Stimulated activated CD4-positive, alpha-beta T cell treated with anti-CD3 and anti-CD28 coated beads, Interleukin-1b, Interleukin-23, amount 100 ng/mL, for 4 hours (primary cell): ENCODE measurements at regions not wholly inside any gene's neighbourhood (a gene's known extent, or its start where the extent isn't known, plus 50 kb on each side); places are given as distances from the start of the nearest gene placed in this dataset.
"Not testable (repeated sequence)": the region's sequence is repeated elsewhere in the genome, so short reads cannot be mapped to it uniquely, and the experiment has no call there.

Experiments
- DNase-seq, 2 donors: peaks; one replicate each; pipeline ENCODE4 v3.0.0-alpha.2; 2020; ENCODE audit warnings: low read depth in 2 of 2

DNA sequence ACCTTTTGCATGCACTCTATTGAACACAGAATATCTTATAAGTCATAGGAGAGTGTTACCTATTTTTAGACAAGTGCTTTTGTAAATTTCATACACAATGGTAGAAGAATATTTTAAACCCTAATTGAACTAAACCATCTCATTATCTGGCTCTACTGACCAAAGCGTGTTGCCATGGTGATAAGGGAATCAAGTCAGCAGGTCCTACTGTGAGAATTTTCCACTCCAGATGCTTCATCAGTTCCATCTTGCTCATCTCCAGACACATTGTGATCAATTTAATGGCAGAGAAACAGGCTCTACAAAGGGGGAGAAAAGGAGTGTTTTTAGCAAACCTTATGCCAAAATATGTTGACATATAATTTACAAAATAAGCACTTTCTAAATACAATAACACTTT lies 621.9 kb upstream of the GHITM start:
- DNase-seq: no peak

- DNase-seq: no peak
These were observed 620.5 kb upstream of the GHITM start for GRCh38 chr10:83518779-83519178.

GRCh38 chr10:83520386-83520785 lies 618.9 kb upstream of the GHITM start:
- not testable (repeated sequence) for DNase-seq

DNA sequence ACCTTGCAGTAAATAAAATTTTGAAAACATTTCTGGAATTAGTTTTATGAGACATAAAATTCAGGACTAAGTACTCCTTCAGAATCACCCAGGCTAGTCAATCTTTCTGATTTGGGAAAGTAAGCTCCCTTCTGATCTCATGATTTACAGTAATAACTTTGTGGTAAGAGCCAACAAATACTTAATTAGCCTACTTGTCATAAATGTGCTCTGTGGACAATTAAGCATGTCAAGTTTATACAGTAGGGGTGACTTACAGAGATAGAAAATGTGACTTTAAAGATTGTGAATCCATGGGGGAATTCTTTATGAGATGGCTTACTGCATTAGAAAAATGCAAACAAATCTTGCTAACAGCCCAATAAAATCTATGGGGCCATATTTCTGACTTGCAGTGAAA lies 616.9 kb upstream of the GHITM start:
- no peak for DNase-seq

DNA sequence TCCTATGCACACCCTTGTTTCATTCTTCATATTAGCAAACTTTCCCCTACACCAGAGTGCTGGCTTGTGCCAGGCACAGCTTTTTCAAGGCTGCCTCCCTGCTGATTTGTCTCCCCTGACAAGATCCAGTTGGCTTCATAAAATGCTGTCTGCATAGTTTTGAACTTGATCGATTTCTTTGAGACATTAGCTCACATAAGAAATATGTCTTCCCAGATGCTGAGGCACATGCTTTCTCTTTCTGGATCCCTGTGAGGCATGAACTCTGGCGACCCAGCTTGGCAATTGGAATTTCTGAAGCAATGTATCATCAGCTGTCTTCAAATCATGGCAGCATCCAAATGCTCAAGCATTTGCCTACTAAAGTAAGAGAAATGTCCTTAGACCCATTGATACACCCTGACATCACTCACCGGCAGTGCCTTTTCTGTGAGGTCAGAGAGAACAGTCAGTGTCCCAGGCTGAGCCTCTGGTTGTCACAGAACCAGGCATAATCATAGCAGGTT lies 616.4 kb upstream of the GHITM start:
- no peak for DNase-seq

GRCh38 chr10:83527934-83528333 lies 611.4 kb upstream of the GHITM start:
- DNase-seq: no peak

DNA sequence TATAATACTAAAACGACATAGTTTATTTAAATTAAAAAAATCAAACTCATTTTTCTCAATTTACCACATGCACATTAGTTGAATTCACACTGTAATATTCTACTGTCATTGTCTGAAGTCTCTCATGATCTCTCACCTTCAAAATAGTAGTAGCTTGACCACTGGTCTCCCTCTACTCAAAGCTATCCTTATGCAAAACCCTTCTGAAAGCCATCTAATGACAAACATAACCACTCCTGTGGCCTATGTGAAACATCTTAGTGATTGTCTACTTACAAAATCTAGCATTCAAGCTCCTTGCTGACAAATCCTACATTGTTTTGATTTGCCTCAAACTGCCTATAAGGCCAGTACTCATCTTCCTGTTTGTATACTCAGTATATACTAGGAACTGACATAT lies 606.0 kb upstream of the GHITM start:
- DNase-seq: no peak

DNA sequence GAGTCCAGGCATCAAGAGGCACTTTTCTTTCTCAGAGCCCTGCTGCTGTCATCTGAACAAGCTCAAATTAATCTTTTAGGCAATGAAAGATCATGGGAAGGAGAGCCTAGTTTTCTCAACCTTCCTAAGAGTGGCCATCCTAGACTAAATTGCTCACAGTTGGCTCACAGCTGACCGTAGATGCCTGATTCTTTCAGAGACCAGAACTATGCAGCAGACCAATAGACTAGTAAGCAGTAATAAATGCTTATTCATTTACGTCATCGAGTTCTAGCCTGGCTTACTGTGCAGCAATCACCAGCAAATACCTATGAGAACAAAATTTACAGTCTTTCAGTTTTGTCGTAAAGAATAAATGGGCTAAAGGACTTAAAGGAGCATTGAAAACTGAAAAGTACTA lies 602.9 kb upstream of the GHITM start:
- DNase-seq: no peak

- no peak for DNase-seq
These were observed 601.3 kb upstream of the GHITM start for GRCh38 chr10:83538047-83538446.

- DNase-seq: no peak
These were observed 599.6 kb upstream of the GHITM start for GRCh38 chr10:83539528-83540308.

GRCh38 chr10:83541046-83541445 lies 598.3 kb upstream of the GHITM start:
- DNase-seq: no peak

- no peak for DNase-seq
These were observed 596.4 kb upstream of the GHITM start for GRCh38 chr10:83542774-83543411.

DNA sequence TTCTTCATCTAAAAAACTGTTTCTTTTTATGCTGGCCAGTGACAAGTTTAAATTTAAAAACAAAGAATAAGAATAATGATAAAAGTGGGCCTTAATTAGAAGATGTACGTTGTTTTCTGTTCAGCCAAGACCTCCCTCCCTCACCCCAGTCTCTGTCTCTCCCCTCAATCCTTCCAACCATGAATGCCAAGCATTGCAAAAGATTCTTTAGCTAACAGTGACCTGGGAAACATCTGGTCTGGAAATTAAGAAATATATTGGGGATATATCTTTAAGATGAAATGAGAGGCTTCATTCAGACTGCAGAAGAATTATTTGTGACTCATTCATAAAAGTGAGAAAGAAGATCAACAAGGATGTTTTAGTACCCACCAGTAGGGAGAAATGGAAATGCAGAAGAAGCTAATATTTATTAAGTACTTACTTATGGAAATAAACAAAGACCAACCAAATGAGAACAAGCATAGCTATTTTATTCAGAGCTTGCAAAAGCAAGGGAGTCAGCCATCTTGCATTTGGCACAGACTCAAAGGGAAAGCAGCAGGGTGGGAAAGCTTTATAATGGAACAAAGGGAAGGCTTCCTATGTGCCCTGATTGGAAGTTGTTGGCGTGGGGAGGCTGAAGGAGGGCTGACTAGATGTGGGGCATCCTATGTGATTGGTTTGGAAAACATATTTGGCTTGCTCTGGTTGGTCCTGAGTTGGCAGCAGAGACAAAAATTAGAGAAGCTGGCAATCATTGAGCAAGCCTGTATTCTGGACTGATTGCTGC lies 595.4 kb upstream of the GHITM start:
- DNase-seq: no peak

DNA sequence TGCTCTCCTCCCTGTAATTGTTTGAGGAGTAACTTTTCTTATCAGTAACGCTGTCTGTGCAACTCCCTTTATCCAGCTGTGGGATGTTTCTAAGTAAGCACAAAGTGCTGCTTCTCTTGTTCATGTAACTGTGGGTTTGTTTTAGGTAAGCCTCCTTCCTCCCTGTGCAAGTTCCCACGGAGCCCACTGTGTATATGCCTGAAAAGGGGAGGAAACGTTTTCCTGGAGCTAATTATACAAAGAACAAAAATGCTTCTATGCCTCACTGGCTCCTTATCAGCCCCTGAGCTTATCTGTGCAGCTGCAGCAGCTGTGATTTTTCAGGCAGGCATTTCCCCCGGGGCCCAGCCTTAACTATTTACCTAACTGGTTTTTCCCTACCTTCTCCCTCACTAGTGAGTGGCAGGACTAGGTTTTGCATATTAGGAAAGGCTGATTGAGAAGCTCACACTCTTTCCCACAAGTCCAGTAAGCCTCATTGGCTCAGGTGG lies 593.4 kb upstream of the GHITM start:
- no peak for DNase-seq

DNA sequence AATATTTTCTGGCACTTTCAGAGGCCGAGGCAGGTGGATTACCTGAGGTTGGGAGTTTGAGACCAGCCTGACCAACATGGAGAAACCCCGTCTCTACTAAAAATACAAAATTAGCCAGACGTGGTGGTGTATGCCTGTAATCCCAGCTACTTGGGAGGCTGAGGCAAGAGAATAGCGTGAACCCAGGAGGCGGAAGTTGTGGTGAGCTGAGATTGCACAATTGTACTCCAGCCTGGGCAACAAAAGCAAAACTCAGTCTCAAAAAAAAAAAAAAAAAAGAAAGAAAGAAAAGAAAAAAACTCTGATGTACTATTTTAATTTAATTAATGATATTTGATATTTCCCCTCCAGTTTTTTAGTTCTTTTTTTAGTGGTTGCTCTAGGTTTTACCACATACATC lies 588.1 kb upstream of the GHITM start:
- not testable (repeated sequence) for DNase-seq

DNA sequence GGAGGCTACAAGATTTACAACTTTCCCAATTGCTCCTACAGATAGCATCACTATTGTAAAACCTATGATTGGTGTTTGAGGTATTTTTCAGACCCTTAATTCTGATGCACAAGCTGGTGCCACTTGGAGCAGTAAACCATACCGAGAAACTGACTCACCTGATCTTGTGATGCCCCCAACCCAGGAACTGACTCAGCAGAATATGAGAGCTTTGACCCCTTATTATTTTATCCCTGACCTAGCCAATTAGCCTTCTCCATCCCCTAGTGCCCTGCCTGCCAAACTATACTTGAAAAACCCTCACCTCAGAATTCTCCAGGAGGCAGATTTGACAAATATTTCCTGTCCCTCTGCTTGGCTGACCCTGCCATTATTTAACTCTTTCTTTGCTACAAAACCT lies 585.9 kb upstream of the GHITM start:
- DNase-seq: no peak

DNA sequence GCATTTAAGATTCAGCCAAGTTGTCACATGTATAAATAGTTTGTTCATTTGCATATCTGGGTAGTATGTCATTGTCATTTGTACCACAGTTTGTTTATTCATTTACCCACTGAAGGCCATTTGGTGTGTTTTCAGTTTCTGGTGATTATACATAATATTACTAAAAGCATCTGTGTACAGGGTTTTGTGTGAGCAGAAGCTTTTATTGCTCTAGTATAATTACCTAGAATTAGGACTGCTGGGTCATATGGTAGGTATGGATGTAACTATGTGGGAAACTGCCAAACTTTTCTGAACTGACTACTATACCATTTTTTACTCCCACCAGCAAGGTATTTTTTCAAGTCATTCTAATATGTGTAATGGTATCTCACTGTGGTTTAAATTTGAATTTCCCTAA lies 584.0 kb upstream of the GHITM start:
- DNase-seq: no peak

DNA sequence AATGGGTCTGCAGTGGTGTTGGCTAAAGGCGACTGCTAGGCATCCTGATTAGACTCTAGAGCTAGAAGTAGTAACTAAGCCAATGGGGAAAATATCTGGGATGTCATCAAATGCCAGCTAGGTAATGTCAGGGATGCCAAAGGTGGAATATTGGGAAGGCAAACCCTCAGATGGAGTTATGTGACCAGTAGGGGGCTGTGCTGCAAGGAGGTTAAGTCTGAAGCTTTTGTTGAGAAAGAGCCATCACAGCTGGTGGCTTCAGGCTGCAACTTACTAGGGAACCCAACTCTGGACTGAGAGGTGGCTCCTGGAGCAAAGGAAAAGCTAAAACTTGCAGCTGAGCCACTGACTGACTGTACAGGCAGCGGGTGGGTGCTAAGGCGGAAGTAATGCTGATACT lies 576.9 kb upstream of the GHITM start:
- DNase-seq: no peak

GRCh38 chr10:83564889-83565588 lies 574.3 kb upstream of the GHITM start:
- DNase-seq: no peak

GRCh38 chr10:83572036-83572435 lies 567.3 kb upstream of the GHITM start:
- DNase-seq: no peak

DNA sequence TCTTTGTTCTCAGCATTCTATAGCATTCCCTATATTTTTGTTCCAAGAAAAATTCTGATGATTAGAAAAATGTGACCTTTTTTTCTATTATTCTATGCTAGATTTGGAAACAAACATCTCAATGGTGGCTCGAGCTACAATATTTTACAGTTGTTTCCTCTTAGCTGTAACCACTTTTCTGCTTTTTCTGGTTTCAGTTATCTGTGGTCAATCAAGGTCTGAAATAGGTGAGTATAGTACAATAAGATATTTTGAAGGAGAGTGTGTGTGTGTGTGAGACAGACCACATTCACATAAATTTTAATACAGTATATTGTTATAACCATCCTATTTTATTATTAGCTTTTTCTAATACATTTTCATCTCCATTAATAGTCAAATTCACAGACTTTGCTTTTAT lies 564.5 kb upstream of the GHITM start:
- DNase-seq: no peak

GRCh38 chr10:83577421-83577820 lies 561.9 kb upstream of the GHITM start:
- DNase-seq: no peak
